ENCODE measurements at regions not wholly inside any gene's neighbourhood (a gene's known extent, or its start where the extent isn't known, plus 50 kb on each side); places are given as distances from the start of the nearest gene placed in this dataset.

DNA sequence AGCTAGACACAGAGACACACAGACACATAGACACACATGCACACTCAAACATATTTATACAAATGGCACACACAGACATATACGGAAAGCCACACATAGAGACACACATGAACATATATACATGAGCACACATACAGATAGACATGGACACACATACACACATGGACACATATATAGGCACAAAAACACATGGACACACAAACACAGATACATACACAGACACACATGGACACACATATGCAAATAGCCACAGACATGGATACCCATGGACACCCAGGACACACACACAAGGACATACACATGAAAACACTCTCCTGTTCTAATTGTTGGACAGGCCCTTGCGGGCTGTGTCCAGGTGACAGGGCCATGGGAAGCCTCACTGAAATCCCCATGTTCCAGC lies 160.1 kb downstream of the IRS1 start:
- TF ChIP-seq, protein P1, sequence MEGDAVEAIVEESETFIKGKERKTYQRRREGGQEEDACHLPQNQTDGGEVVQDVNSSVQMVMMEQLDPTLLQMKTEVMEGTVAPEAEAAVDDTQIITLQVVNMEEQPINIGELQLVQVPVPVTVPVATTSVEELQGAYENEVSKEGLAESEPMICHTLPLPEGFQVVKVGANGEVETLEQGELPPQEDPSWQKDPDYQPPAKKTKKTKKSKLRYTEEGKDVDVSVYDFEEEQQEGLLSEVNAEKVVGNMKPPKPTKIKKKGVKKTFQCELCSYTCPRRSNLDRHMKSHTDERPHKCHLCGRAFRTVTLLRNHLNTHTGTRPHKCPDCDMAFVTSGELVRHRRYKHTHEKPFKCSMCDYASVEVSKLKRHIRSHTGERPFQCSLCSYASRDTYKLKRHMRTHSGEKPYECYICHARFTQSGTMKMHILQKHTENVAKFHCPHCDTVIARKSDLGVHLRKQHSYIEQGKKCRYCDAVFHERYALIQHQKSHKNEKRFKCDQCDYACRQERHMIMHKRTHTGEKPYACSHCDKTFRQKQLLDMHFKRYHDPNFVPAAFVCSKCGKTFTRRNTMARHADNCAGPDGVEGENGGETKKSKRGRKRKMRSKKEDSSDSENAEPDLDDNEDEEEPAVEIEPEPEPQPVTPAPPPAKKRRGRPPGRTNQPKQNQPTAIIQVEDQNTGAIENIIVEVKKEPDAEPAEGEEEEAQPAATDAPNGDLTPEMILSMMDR (IDR thresholded peaks at IDR 0.05; ENCODE audit: low read length, missing control alignments): no peak
- DNase-seq (ENCODE audit: low read depth): no peak
- no peak overlapping the region for H3K4me3 ChIP-seq (replicated peaks; ENCODE audit: low read depth, low read length)

DNA sequence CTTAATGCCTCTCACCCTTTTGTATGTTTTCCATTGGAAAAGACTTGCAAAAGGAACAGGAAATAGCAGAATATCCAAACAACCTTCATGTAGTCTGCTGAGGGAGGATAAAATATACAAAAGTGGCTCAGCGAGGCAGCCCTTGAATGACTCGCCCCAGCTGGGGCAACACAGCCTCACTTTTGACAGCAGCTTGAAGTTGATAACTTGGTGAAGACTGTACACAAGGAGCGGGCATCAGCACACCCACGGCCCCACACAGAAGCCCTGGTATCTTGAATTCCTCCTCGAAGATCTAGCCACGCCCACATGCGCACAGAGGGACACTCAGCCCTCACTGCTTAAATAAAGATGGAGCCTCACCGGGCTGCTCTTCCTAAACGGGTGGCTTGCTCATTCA lies 161.0 kb downstream of the IRS1 start:
- TF ChIP-seq, protein P1 (IDR thresholded peaks at IDR 0.05; ENCODE audit: low read length, missing control alignments): no peak
- DNase-seq (ENCODE audit: low read depth): no peak

DNA sequence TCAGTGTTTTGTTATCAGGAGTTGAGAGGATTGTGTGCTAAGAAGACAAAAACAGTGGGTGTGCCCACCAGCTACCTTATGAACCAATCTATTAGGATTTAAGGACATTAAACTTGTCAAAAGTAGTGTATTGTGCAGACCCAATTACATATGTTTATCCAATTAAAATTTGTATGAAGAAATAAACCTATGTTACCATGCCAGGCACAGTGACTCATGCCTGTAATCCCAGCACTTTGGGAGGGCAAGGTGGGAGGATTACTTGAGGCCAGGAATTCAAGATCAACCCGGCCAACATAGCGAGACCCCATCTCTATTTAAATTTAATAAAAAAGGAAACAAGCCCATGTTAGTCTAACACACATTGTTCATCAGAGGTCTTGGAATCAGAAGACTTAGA lies 162.2 kb downstream of the IRS1 start:
- DNase-seq (ENCODE audit: low read depth): no peak
- H3K4me3 ChIP-seq (replicated peaks; ENCODE audit: low read depth, low read length): no peak overlapping the region
- TF ChIP-seq, protein P1 (IDR thresholded peaks at IDR 0.05; ENCODE audit: low read length, missing control alignments): no peak

More for the DNA sequence above, 161.0 kb downstream of the IRS1 start:
- H3K4me3 ChIP-seq (replicated peaks; ENCODE audit: low read depth, low read length): no peak overlapping the region

DNA sequence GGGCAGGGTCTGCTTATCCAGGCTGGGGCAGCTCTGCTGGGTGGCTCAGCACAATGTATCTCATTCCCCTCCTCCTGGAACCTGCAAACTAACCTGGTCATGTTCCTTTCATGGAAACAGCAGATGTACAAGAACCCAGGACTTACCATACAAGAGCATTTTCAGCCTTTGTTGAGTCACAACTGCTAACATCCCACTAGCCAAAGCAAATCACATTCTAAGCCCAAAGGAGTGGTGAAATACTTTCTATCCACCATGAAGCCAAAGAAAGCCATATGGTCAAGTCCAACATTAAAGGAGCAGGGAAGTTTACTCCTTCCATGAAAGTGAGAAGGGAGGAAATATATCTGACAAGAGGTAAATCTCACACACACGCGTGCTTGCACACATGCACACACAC lies 163.0 kb downstream of the IRS1 start:
- DNase-seq (ENCODE audit: low read depth): no peak
- TF ChIP-seq, protein P1 (IDR thresholded peaks at IDR 0.05; ENCODE audit: low read length, missing control alignments): no peak

DNA sequence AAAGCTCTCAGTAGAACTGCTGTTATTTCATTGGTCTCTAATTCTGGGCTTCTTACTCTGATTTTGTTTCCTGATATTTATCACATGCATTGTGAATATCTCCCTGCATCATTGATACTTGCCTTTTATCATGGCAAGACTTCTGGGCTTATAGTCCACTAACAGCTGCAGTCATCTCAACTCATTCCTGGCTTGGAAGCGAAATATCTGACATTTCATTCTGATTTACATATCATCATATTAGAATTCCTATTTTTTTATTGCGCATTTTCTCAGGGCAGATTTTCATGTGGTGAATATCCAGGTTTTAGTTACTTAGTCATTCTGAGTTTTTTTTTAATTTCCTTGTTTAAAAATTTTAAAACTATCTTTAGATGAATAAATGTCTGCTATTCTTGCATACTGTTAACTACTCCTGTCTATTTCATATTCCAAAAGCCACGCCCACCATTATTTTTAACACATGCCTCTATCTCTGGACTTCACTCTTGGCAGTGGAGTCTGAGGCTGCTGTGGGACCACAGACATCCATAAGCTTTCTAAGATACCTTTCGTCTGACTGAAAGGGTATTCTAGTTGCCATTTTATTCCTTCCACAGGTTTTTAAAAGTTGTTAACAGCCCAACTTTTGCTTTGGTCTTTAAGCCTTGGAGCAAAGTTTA lies 164.5 kb downstream of the IRS1 start:
- no peak for DNase-seq (ENCODE audit: low read depth)
- H3K4me3 ChIP-seq (replicated peaks; ENCODE audit: low read depth, low read length): no peak overlapping the region
- TF ChIP-seq, protein P1 (IDR thresholded peaks at IDR 0.05; ENCODE audit: low read length, missing control alignments): no peak

More for the DNA sequence above, 163.0 kb downstream of the IRS1 start:
- no peak overlapping the region for H3K4me3 ChIP-seq (replicated peaks; ENCODE audit: low read depth, low read length)

DNA sequence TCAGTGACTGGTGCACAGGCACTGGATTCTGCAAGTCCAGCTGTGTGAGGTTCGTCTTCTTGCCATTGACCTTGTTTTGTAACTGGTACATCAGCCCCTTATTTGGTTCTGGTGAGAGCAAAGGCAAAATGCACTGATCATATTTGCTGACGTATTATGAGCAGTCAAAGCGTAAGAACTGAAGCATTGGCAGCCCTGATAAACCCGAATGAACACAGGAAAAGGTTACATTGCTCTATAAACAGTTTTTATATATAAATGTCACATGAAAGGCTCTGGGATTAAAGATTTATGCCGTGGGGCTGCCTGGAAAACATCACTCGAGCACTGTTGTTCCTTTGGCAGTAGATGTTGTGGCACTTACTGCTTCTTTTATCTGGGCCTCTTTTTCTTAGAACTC lies 167.9 kb downstream of the IRS1 start:
- TF ChIP-seq, protein P1 (IDR thresholded peaks at IDR 0.05; ENCODE audit: low read length, missing control alignments): no peak
- DNase-seq (ENCODE audit: low read depth): peak; percentile 24

DNA sequence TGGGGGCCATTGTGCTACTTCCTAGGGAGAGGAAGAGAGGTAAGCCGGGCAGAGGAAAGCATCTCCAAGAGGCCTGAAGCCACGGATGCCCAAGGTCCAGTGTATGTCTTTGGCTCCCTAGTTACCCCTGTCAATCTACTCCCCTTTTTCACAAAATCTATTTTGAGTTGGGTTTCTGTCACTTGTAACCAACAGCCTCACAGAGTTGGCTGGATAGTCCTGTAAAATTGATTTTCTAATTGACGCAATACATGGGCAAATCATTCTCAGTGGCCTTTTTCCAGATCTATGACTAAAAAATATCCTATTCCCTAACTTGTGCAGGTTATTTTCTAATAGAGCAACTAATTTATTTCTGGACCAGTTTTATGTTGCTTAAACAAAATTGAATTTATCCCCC lies 168.4 kb downstream of the IRS1 start:
- no peak for DNase-seq (ENCODE audit: low read depth)
- H3K4me3 ChIP-seq (replicated peaks; ENCODE audit: low read depth, low read length): no peak overlapping the region
- TF ChIP-seq, protein P1 (IDR thresholded peaks at IDR 0.05; ENCODE audit: low read length, missing control alignments): no peak

More for the DNA sequence above, 167.9 kb downstream of the IRS1 start:
- no peak overlapping the region for H3K4me3 ChIP-seq (replicated peaks; ENCODE audit: low read depth, low read length)

Data from fibroblast of pulmonary artery (primary cell).